ENCODE measurements at regions not wholly inside any gene's neighbourhood (a gene's known extent, or its start where the extent isn't known, plus 50 kb on each side); places are given as distances from the start of the nearest gene placed in this dataset.

GRCh38 chr6:97989451-97989850 is 706.4 kb upstream of the MMS22L start:
- Histone ChIP-seq H3K4me1 (no peaks in the 10 kb centered on the region), H3F3A (ENCODE audit: low read depth) (no peaks in the 10 kb centered on the region), H3K36me3 (no peaks in the 10 kb centered on the region), H3K27ac (no peak overlapping the region), H4K20me1 (ENCODE audit: low read depth) (no peaks in the 10 kb centered on the region), H3K27me3 (no peaks in the 10 kb centered on the region), H2AFZ (replicated peaks) (peak overlapping the region; percentile 14), H3K4me3 (no peak overlapping the region), H3K4me2 (no peak overlapping the region), H3K79me2 (ENCODE audit: low read depth) (no peaks in the 10 kb centered on the region), H3K9ac (no peak overlapping the region), H3K9me3 (ENCODE audit: low read depth) (no peaks in the 10 kb centered on the region)
- TF ChIP-seq EZH2phosphoT487 (IDR thresholded peaks at IDR 0.05) = no peak
- TF ChIP-seq CTCF (IDR thresholded peaks at IDR 0.05) = no peak
- TF ChIP-seq EZH2 (IDR thresholded peaks at IDR 0.05) = no peak
- Mint-ChIP-seq H3K9me3 (no peaks in the 10 kb centered on the region), H3K27ac (no peak overlapping the region), H3K4me1 (no peaks in the 10 kb centered on the region), H3K36me3 (no peaks in the 10 kb centered on the region), H3K27me3 (ENCODE audit: insufficient read depth, low read depth) (no peaks in the 10 kb centered on the region), H3K4me3 (no peak overlapping the region)
- DNase-seq (ENCODE audit: low spot score) = no peak

GRCh38 chr6:97995158-97995557 is 712.1 kb upstream of the MMS22L start:
- no peaks in the 10 kb centered on the region for H3K4me1 Mint-ChIP-seq
- H3K79me2 ChIP-seq (ENCODE audit: low read depth) = no peaks in the 10 kb centered on the region
- H3K27ac Mint-ChIP-seq = no peak overlapping the region

GRCh38 chr6:98002678-98003077 is 719.7 kb upstream of the MMS22L start:
- peaks cover 7% of the 10 kb centered on the region for H3K9me3 Mint-ChIP-seq
- Histone ChIP-seq H3K4me3 (no peak overlapping the region), H3F3A (ENCODE audit: low read depth) (no peaks in the 10 kb centered on the region), H2AFZ (replicated peaks) (no peak overlapping the region), H4K20me1 (ENCODE audit: low read depth) (no peaks in the 10 kb centered on the region), H3K27ac (no peak overlapping the region), H3K4me2 (no peak overlapping the region), H3K4me1 (no peaks in the 10 kb centered on the region), H3K36me3 (no peaks in the 10 kb centered on the region), H3K79me2 (ENCODE audit: low read depth) (no peaks in the 10 kb centered on the region), H3K27me3 (no peaks in the 10 kb centered on the region), H3K9me3 (ENCODE audit: low read depth) (no peaks in the 10 kb centered on the region), H3K9ac (no peak overlapping the region)
- H3K4me3 Mint-ChIP-seq = no peak overlapping the region
- no peak for DNase-seq (ENCODE audit: low spot score)
- H3K27ac Mint-ChIP-seq = no peak overlapping the region
- TF ChIP-seq CTCF (IDR thresholded peaks at IDR 0.05) (no peak), EZH2 (IDR thresholded peaks at IDR 0.05) (no peak), EZH2phosphoT487 (IDR thresholded peaks at IDR 0.05) (no peak)
- H3K4me1 Mint-ChIP-seq = no peaks in the 10 kb centered on the region
- no peaks in the 10 kb centered on the region for H3K27me3 Mint-ChIP-seq (ENCODE audit: insufficient read depth, low read depth)
- H3K36me3 Mint-ChIP-seq = no peaks in the 10 kb centered on the region

More at GRCh38 chr6:97995158-97995557, 712.1 kb upstream of the MMS22L start:
- Histone ChIP-seq H3K4me3 (no peak overlapping the region), H3K4me2 (no peak overlapping the region), H3K27ac (no peak overlapping the region), H4K20me1 (ENCODE audit: low read depth) (no peaks in the 10 kb centered on the region), H3K9me3 (ENCODE audit: low read depth) (no peaks in the 10 kb centered on the region), H3K4me1 (no peaks in the 10 kb centered on the region), H3F3A (ENCODE audit: low read depth) (no peaks in the 10 kb centered on the region), H3K27me3 (no peaks in the 10 kb centered on the region), H3K9ac (no peak overlapping the region), H3K36me3 (no peaks in the 10 kb centered on the region), H2AFZ (replicated peaks) (peak overlapping the region; percentile 29)
- H3K27me3 Mint-ChIP-seq (ENCODE audit: insufficient read depth, low read depth) = no peaks in the 10 kb centered on the region
- H3K9me3 Mint-ChIP-seq = no peaks in the 10 kb centered on the region
- no peak for DNase-seq (ENCODE audit: low spot score)
- H3K36me3 Mint-ChIP-seq = no peaks in the 10 kb centered on the region
- no peak for TF ChIP-seq EZH2phosphoT487 (IDR thresholded peaks at IDR 0.05)
- TF ChIP-seq EZH2 (IDR thresholded peaks at IDR 0.05) = no peak
- TF ChIP-seq CTCF (IDR thresholded peaks at IDR 0.05) = no peak
- no peak overlapping the region for H3K4me3 Mint-ChIP-seq

All from neural progenitor cell (in vitro differentiated cells).